SK-N-SH treated with all-trans-retinoic acid at 6 μM for 48 hours (cell line): ENCODE measurements at regions not wholly inside any gene's neighbourhood (a gene's known extent, or its start where the extent isn't known, plus 50 kb on each side); places are given as distances from the start of the nearest gene placed in this dataset.

ENCODE experiments used
- ATAC-seq: fragments of 200-7000 bp; cut with Tn5 transposase; 3 replicates; pipeline ENCODE4 v1.9.1; 2020; ENCODE audit warnings: mild to moderate bottlenecking, moderate library complexity
- ARNTL ChIP-seq: fragments of 450-650 bp; formaldehyde crosslinking; IDR thresholded peaks from 2 replicates; pipeline ENCODE4 v1.5.0; 2020; ENCODE audit warnings: low read depth, mild to moderate bottlenecking, moderate library complexity, borderline replicate concordance
- BACH2 ChIP-seq: fragments of 250-450 bp; sonication (Bioruptor Pico); IDR thresholded peaks from 2 replicates; pipeline ENCODE4 v1.9.0; 2021; ENCODE audit warnings: mild to moderate bottlenecking, borderline replicate concordance
- CSDC2 ChIP-seq: fragments of 250-450 bp; sonication (Bioruptor Pico); IDR thresholded peaks from 2 replicates; pipeline ENCODE4 v1.5.0; 2020; ENCODE audit warnings: mild to moderate bottlenecking, moderate library complexity
- ESRRG ChIP-seq: fragments of 250-450 bp; sonication (Bioruptor Pico); IDR thresholded peaks from 2 replicates; pipeline ENCODE4 v1.6.1; 2021; ENCODE audit warnings: mild to moderate bottlenecking
- GLIS3 ChIP-seq: fragments of 250-450 bp; sonication (Bioruptor Pico); IDR thresholded peaks from 2 replicates; pipeline ENCODE4 v1.5.0; 2020; ENCODE audit warnings: mild to moderate bottlenecking, moderate library complexity
- ISL1 ChIP-seq: fragments of 250-450 bp; sonication (Bioruptor Pico); IDR thresholded peaks from 2 replicates; pipeline ENCODE4 v2.1.2; 2022; ENCODE audit warnings: mild to moderate bottlenecking, moderate library complexity
- OSR1 ChIP-seq: fragments of 250-450 bp; sonication (Bioruptor Pico); IDR thresholded peaks from 2 replicates; pipeline ENCODE4 v1.8.0; 2022; ENCODE audit warnings: moderate library complexity, mild to moderate bottlenecking, inconsistent platforms
- PPARA ChIP-seq: fragments of 250-450 bp; sonication (Bioruptor Pico); IDR thresholded peaks from 2 replicates; pipeline ENCODE4 v1.5.0; 2020; ENCODE audit warnings: mild to moderate bottlenecking, borderline replicate concordance
- RARB ChIP-seq: fragments of 250-450 bp; sonication (Bioruptor Pico); IDR thresholded peaks from 2 replicates; pipeline ENCODE4 v1.8.0; 2021; ENCODE audit warnings: mild to moderate bottlenecking, moderate library complexity
- SNAI2 ChIP-seq: fragments of 250-450 bp; sonication (Bioruptor Pico); IDR thresholded peaks from 2 replicates; pipeline ENCODE4 v1.5.0; 2020; ENCODE audit warnings: mild to moderate bottlenecking, moderate library complexity
- TCF4 ChIP-seq: fragments of 250-450 bp; sonication (Bioruptor Pico); IDR thresholded peaks from 2 replicates; pipeline ENCODE4 v1.8.0; 2021; ENCODE audit warnings: mild to moderate bottlenecking, moderate library complexity, borderline replicate concordance
- TOX ChIP-seq: fragments of 250-450 bp; sonication (Bioruptor Pico); IDR thresholded peaks from 2 replicates; pipeline ENCODE4 v1.8.0; 2021; ENCODE audit warnings: mild to moderate bottlenecking, moderate library complexity, borderline replicate concordance
- ZC3H10 ChIP-seq: fragments of 250-450 bp; sonication (Bioruptor Pico); IDR thresholded peaks from 2 replicates; pipeline ENCODE4 v1.5.1; 2021; ENCODE audit warnings: mild to moderate bottlenecking, moderate library complexity
- ZFP3 ChIP-seq: fragments of 250-450 bp; sonication (Bioruptor Pico); IDR thresholded peaks from 2 replicates; pipeline ENCODE4 v1.5.0; 2020; ENCODE audit warnings: mild to moderate bottlenecking, moderate library complexity
- ZFP30 ChIP-seq: fragments of 450-650 bp; formaldehyde crosslinking; IDR thresholded peaks from 2 replicates; pipeline ENCODE4 v1.5.0; 2022; ENCODE audit warnings: mild to moderate bottlenecking, moderate library complexity
- ZNF565 ChIP-seq: fragments of 450-650 bp; formaldehyde crosslinking; conservative IDR thresholded peaks from 2 replicates; pipeline ENCODE4 v1.5.0; 2020; ENCODE audit warnings: low read depth, mild to moderate bottlenecking, moderate library complexity
- ZNF70 ChIP-seq: fragments of 450-650 bp; formaldehyde crosslinking; IDR thresholded peaks from 2 replicates; pipeline ENCODE4 v1.5.0; 2020; ENCODE audit warnings: mild to moderate bottlenecking, moderate library complexity
- ZNF8 ChIP-seq: fragments of 450-650 bp; formaldehyde crosslinking; IDR thresholded peaks from 2 replicates; pipeline ENCODE4 v1.5.0; 2020; ENCODE audit warnings: mild to moderate bottlenecking, moderate library complexity
- TF ChIP-seq, protein P1 (sequence below): fragments of 250-450 bp; sonication (Bioruptor Pico); IDR thresholded peaks from 2 replicates; pipeline ENCODE4 v1.8.0; 2021; ENCODE audit warnings: low read depth, mild to moderate bottlenecking, moderate library complexity, borderline replicate concordance
- TF ChIP-seq, protein P2 (sequence below): fragments of 250-450 bp; sonication (Bioruptor Pico); IDR thresholded peaks from 2 replicates; pipeline ENCODE4 v1.5.1; 2020; ENCODE audit warnings: low read depth, mild to moderate bottlenecking, moderate library complexity
- TF ChIP-seq, protein P3 (sequence below): fragments of 250-450 bp; sonication (Bioruptor Pico); IDR thresholded peaks from 2 replicates; pipeline ENCODE4 v1.5.1; 2021; ENCODE audit warnings: mild to moderate bottlenecking, moderate library complexity
- TF ChIP-seq, protein P4 (sequence below): fragments of 250-450 bp; sonication (Bioruptor Pico); IDR thresholded peaks from 2 replicates; pipeline ENCODE4 v1.5.0; 2020; ENCODE audit warnings: mild to moderate bottlenecking, moderate library complexity

DNA sequence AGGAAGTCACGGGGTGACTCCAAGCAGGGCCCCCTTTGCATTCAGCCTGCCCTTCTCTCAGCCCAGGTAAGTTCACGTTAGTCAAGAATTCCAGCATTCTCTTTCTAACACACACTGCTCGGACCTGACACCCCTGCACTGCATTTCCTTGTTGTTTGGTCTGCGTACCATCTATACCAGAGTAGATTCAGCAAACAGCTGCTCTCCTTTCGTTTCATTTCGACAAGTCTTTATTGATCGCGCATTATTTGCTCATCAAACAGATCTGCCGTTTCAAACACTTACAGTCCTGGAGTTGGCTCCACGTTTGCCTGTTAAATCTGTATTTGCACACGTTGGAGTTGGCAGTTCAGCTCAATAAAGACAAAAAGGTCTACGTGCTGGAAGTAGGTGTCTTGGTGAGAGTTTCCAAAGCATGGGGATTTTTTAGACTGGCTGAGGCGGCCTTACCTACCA is 495.1 kb downstream of the RPS24 start:
- no peak for ATAC-seq
- no peak for TF ChIP-seq GLIS3 (CRISPR knock-in tag)
- TF ChIP-seq TCF4 (CRISPR knock-in tag): no peak
- no peak for TF ChIP-seq OSR1
- TF ChIP-seq, protein P1, sequence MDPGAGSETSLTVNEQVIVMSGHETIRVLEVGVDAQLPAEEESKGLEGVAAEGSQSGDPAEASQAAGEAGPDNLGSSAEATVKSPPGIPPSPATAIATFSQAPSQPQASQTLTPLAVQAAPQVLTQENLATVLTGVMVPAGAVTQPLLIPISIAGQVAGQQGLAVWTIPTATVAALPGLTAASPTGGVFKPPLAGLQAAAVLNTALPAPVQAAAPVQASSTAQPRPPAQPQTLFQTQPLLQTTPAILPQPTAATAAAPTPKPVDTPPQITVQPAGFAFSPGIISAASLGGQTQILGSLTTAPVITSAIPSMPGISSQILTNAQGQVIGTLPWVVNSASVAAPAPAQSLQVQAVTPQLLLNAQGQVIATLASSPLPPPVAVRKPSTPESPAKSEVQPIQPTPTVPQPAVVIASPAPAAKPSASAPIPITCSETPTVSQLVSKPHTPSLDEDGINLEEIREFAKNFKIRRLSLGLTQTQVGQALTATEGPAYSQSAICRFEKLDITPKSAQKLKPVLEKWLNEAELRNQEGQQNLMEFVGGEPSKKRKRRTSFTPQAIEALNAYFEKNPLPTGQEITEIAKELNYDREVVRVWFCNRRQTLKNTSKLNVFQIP: no peak
- TF ChIP-seq, protein P2, sequence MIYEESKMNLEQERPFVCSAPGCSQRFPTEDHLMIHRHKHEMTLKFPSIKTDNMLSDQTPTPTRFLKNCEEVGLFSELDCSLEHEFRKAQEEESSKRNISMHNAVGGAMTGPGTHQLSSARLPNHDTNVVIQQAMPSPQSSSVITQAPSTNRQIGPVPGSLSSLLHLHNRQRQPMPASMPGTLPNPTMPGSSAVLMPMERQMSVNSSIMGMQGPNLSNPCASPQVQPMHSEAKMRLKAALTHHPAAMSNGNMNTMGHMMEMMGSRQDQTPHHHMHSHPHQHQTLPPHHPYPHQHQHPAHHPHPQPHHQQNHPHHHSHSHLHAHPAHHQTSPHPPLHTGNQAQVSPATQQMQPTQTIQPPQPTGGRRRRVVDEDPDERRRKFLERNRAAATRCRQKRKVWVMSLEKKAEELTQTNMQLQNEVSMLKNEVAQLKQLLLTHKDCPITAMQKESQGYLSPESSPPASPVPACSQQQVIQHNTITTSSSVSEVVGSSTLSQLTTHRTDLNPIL (CRISPR knock-in tag): no peak
- TF ChIP-seq CSDC2 (CRISPR knock-in tag): no peak
- TF ChIP-seq ARNTL: no peak
- TF ChIP-seq TOX (CRISPR knock-in tag): no peak
- TF ChIP-seq ZC3H10 (CRISPR knock-in tag): no peak
- TF ChIP-seq ZFP3 (CRISPR knock-in tag): no peak
- TF ChIP-seq PPARA (CRISPR knock-in tag): no peak
- no peak for TF ChIP-seq RARB (CRISPR knock-in tag)
- no peak for TF ChIP-seq SNAI2 (CRISPR knock-in tag)
- no peak for TF ChIP-seq ESRRG (CRISPR knock-in tag)
- no peak for TF ChIP-seq ZNF8
- no peak for TF ChIP-seq ZNF565 (CRISPR knock-in tag)
- TF ChIP-seq, protein P3, sequence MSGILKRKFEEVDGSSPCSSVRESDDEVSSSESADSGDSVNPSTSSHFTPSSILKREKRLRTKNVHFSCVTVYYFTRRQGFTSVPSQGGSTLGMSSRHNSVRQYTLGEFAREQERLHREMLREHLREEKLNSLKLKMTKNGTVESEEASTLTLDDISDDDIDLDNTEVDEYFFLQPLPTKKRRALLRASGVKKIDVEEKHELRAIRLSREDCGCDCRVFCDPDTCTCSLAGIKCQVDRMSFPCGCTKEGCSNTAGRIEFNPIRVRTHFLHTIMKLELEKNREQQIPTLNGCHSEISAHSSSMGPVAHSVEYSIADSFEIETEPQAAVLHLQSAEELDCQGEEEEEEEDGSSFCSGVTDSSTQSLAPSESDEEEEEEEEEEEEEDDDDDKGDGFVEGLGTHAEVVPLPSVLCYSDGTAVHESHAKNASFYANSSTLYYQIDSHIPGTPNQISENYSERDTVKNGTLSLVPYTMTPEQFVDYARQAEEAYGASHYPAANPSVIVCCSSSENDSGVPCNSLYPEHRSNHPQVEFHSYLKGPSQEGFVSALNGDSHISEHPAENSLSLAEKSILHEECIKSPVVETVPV (CRISPR knock-in tag): no peak
- no peak for TF ChIP-seq ZNF70
- no peak for TF ChIP-seq ISL1 (CRISPR knock-in tag)

DNA sequence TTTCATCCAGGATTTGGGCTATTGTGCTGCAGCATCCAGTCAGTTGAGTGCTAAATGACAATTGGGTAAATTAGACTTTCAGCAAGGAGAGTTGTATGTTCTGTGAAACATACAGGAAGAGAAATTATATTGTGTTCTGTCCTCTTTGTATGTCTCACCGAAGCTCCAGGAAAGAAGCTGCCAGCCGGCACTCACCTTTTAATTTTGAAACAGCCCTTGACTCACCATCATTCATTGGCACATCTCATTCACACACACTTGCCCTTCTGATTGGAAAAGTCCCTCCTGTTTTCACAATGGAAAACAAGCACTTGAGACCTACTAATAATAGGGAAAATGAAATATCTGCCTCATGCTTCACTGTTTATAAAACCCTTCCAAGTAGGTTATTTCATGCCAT is 495.6 kb downstream of the RPS24 start:
- TF ChIP-seq, protein P3 (CRISPR knock-in tag): no peak
- no peak for TF ChIP-seq ZFP30
- no peak for TF ChIP-seq TCF4 (CRISPR knock-in tag)
- TF ChIP-seq BACH2: no peak
- TF ChIP-seq PPARA (CRISPR knock-in tag): no peak
- no peak for TF ChIP-seq ZNF565 (CRISPR knock-in tag)
- TF ChIP-seq SNAI2 (CRISPR knock-in tag): no peak
- TF ChIP-seq ARNTL: no peak
- TF ChIP-seq, protein P4, sequence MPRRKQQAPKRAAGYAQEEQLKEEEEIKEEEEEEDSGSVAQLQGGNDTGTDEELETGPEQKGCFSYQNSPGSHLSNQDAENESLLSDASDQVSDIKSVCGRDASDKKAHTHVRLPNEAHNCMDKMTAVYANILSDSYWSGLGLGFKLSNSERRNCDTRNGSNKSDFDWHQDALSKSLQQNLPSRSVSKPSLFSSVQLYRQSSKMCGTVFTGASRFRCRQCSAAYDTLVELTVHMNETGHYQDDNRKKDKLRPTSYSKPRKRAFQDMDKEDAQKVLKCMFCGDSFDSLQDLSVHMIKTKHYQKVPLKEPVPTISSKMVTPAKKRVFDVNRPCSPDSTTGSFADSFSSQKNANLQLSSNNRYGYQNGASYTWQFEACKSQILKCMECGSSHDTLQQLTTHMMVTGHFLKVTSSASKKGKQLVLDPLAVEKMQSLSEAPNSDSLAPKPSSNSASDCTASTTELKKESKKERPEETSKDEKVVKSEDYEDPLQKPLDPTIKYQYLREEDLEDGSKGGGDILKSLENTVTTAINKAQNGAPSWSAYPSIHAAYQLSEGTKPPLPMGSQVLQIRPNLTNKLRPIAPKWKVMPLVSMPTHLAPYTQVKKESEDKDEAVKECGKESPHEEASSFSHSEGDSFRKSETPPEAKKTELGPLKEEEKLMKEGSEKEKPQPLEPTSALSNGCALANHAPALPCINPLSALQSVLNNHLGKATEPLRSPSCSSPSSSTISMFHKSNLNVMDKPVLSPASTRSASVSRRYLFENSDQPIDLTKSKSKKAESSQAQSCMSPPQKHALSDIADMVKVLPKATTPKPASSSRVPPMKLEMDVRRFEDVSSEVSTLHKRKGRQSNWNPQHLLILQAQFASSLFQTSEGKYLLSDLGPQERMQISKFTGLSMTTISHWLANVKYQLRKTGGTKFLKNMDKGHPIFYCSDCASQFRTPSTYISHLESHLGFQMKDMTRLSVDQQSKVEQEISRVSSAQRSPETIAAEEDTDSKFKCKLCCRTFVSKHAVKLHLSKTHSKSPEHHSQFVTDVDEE (CRISPR knock-in tag): no peak
- no peak for TF ChIP-seq CSDC2 (CRISPR knock-in tag)

DNA sequence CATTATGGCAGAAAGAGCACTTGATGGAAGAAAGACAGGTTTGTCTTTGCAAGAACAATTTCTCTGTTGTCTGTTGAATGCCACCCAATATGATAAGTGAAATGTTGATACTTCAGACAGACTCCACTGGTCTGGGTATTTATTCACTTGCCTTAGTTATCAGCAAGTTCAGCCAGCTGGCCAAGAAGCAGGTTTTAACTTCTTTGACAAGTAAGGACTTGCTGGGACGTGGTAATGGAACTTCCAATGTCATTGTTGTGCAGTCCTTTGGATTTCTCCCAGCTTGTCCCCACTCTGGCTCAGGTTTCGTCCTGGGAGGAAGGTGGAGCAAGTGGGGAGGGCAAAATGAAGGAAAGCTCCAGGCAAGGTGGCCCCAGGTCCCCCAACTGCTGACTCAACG is 497.4 kb downstream of the RPS24 start:
- TF ChIP-seq RARB (CRISPR knock-in tag) (no peak), ZC3H10 (CRISPR knock-in tag) (no peak), ZFP3 (CRISPR knock-in tag) (no peak)
- TF ChIP-seq, protein P1: no peak
- ATAC-seq: no peak

More for the DNA sequence above, 495.6 kb downstream of the RPS24 start:
- no peak for ATAC-seq
